Urothelium cell line (cell line): ENCODE measurements at regions not wholly inside any gene's neighbourhood (a gene's known extent, or its start where the extent isn't known, plus 50 kb on each side); places are given as distances from the start of the nearest gene placed in this dataset.
"Not testable (repeated sequence)": the region's sequence is repeated elsewhere in the genome, so short reads cannot be mapped to it uniquely, and the experiment has no call there.

Source experiments
- DNase-seq: peaks from one replicate; pipeline ENCODE4 v3.0.0; 2011; ENCODE audit warnings: low spot score, mixed read lengths
- FAIRE-seq: peaks from 2 replicates; lab custom pipeline; 2011; peaks lifted over from hg19 to GRCh38; lab: Jason Lieb, UNC

- not testable (repeated sequence) for FAIRE-seq
These were observed 175.2 kb upstream of the PLGLB1 start for GRCh38 chr2:87196720-87197388.

GRCh38 chr2:87198422-87198821 lies 176.8 kb upstream of the PLGLB1 start:
- FAIRE-seq, DNase-seq: not testable (repeated sequence)

More at GRCh38 chr2:87196720-87197388, 175.2 kb upstream of the PLGLB1 start:
- DNase-seq: not testable (repeated sequence)

GRCh38 chr2:87199228-87199627 lies 177.6 kb upstream of the PLGLB1 start:
- FAIRE-seq, DNase-seq: not testable (repeated sequence)

GRCh38 chr2:87204569-87205147 lies 183.0 kb upstream of the PLGLB1 start:
- not testable (repeated sequence) for DNase-seq, FAIRE-seq

- FAIRE-seq: not testable (repeated sequence)
These were observed 191.3 kb upstream of the PLGLB1 start for GRCh38 chr2:87212938-87213337.

GRCh38 chr2:87217005-87217404 lies 195.4 kb upstream of the PLGLB1 start:
- peak; percentile 97 for FAIRE-seq
- DNase-seq: not testable (repeated sequence)

More at GRCh38 chr2:87212938-87213337, 191.3 kb upstream of the PLGLB1 start:
- DNase-seq: not testable (repeated sequence)

- FAIRE-seq: peak; percentile 93
- DNase-seq: not testable (repeated sequence)
These were observed 196.2 kb upstream of the PLGLB1 start for GRCh38 chr2:87217741-87218410.

- not testable (repeated sequence) for DNase-seq, FAIRE-seq
These were observed 199.0 kb upstream of the PLGLB1 start for GRCh38 chr2:87220651-87221050.

GRCh38 chr2:87222131-87222530 lies 200.5 kb upstream of the PLGLB1 start:
- peak; percentile 35 for DNase-seq

GRCh38 chr2:87223873-87224272 lies 202.2 kb upstream of the PLGLB1 start:
- DNase-seq: not testable (repeated sequence)
- FAIRE-seq: peak; percentile 53

More at GRCh38 chr2:87222131-87222530, 200.5 kb upstream of the PLGLB1 start:
- not testable (repeated sequence) for FAIRE-seq

- DNase-seq: not testable (repeated sequence)
- peak; percentile 92 for FAIRE-seq
These were observed 207.5 kb upstream of the PLGLB1 start for GRCh38 chr2:87229091-87229689.

- not testable (repeated sequence) for FAIRE-seq, DNase-seq
These were observed 208.3 kb upstream of the PLGLB1 start for GRCh38 chr2:87229964-87230363.

GRCh38 chr2:87235333-87235981 lies 213.8 kb upstream of the PLGLB1 start:
- FAIRE-seq, DNase-seq: not testable (repeated sequence)

- DNase-seq: not testable (repeated sequence)
- peak; percentile 90 for FAIRE-seq
These were observed 216.1 kb upstream of the PLGLB1 start for GRCh38 chr2:87237570-87238336.

GRCh38 chr2:87239558-87240215 lies 218.0 kb upstream of the PLGLB1 start:
- not testable (repeated sequence) for DNase-seq

GRCh38 chr2:87246066-87246717 lies 224.5 kb upstream of the PLGLB1 start:
- not testable (repeated sequence) for DNase-seq, FAIRE-seq

More at GRCh38 chr2:87239558-87240215, 218.0 kb upstream of the PLGLB1 start:
- FAIRE-seq: peak; percentile 23

GRCh38 chr2:87252046-87252445 lies 230.4 kb upstream of the PLGLB1 start:
- DNase-seq, FAIRE-seq: not testable (repeated sequence)

- peak; percentile 84 for FAIRE-seq
- not testable (repeated sequence) for DNase-seq
These were observed 232.9 kb upstream of the PLGLB1 start for GRCh38 chr2:87254562-87254961.
